ENCODE measurements at regions not wholly inside any gene's neighbourhood (a gene's known extent, or its start where the extent isn't known, plus 50 kb on each side); places are given as distances from the start of the nearest gene placed in this dataset.

DNA sequence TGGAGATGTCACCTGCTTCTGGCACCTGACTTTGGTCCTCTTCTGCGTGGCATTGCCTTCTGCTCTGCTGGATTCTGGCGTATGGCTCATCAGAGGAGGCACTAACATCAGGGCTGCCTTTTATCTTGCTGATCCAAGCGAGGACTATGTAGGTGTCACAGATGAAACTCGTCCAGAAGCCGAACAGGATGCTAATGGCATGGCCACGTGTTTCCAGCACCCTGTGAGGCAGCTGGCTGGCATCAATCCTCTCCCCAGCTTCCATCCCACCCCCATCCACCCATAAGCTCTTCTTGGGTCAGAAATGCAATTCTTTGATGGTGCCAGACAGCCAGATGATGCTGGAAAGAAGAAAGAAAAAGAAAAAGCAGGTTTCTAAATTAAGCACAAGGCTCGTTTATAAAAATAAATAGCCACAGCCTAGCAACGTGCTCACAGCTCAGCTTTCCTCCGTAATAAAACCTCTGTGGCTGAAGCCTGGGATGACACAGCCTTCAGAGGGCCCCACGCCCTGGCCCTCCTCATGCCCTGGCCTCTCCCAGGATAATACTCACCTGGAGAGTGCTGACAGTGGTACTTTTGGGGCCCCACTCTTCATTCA is 212.9 kb upstream of the SERP2 start:
- H2BK12ac ChIP-seq (ENCODE audit: insufficient read length, low read depth, low read length) = no peak overlapping the region
- H2BK15ac ChIP-seq (ENCODE audit: low read depth, low read length) = no peak overlapping the region
- Mint-ChIP-seq H3K27me3 (ENCODE audit: low read depth) (peaks cover 2% of the 10 kb centered on the region), H3K27ac (no peak overlapping the region), H3K36me3 (ENCODE audit: insufficient read depth in 1 of 3, low read depth in 3 of 3) (no peaks in the 10 kb centered on the region), H3K4me1 (peaks cover 6 to 7% of the 10 kb centered on the region in 2 experiments), H3K9me3 (no peaks in the 10 kb centered on the region), H3K4me3 (no peak overlapping the region)
- no peaks in the 10 kb centered on the region for H3K4me1 ChIP-seq (ENCODE audit: insufficient read depth, low read length)
- H4K8ac ChIP-seq (replicated peaks; ENCODE audit: insufficient read length, low read depth, low read length) = no peak overlapping the region
- no peak overlapping the region for H3K4ac ChIP-seq (ENCODE audit: low read depth, low read length)
- no peak overlapping the region for H3K14ac ChIP-seq (ENCODE audit: insufficient read depth, low read length)
- H3K56ac ChIP-seq (ENCODE audit: insufficient read length, low read depth, low read length) = no peak overlapping the region
- no peak overlapping the region for H4K5ac ChIP-seq (ENCODE audit: insufficient read length, low read depth, low read length)
- H2AFZ ChIP-seq (ENCODE audit: low read length) = no peak overlapping the region
- H3K4me2 ChIP-seq (ENCODE audit: insufficient read depth, insufficient read length, low read length) = no peak overlapping the region
- H3K27ac ChIP-seq (ENCODE audit: insufficient read length, low read depth, low read length) = no peak overlapping the region
- no peak overlapping the region for H2BK20ac ChIP-seq (ENCODE audit: low read depth, low read length, poor library complexity, severe bottlenecking)
- H3K18ac ChIP-seq (ENCODE audit: insufficient read length, low read depth, low read length) = no peak overlapping the region
- no peak for DNase-seq
- H2AK5ac ChIP-seq (ENCODE audit: insufficient read length, low read length) = no peak overlapping the region
- H3K79me1 ChIP-seq (ENCODE audit: insufficient read depth, low read depth, low read length, poor library complexity, severe bottlenecking) = no peaks in the 10 kb centered on the region
- no peaks in the 10 kb centered on the region for H3K9me3 ChIP-seq (ENCODE audit: control insufficient read depth, low read depth, low read length)
- no peaks in the 10 kb centered on the region for H4K20me1 ChIP-seq (ENCODE audit: control insufficient read depth, insufficient read depth, insufficient read length)
- TF ChIP-seq, protein P1, sequence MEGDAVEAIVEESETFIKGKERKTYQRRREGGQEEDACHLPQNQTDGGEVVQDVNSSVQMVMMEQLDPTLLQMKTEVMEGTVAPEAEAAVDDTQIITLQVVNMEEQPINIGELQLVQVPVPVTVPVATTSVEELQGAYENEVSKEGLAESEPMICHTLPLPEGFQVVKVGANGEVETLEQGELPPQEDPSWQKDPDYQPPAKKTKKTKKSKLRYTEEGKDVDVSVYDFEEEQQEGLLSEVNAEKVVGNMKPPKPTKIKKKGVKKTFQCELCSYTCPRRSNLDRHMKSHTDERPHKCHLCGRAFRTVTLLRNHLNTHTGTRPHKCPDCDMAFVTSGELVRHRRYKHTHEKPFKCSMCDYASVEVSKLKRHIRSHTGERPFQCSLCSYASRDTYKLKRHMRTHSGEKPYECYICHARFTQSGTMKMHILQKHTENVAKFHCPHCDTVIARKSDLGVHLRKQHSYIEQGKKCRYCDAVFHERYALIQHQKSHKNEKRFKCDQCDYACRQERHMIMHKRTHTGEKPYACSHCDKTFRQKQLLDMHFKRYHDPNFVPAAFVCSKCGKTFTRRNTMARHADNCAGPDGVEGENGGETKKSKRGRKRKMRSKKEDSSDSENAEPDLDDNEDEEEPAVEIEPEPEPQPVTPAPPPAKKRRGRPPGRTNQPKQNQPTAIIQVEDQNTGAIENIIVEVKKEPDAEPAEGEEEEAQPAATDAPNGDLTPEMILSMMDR (conservative IDR thresholded peaks at IDR 0.05) = no peak
- no peak overlapping the region for H3T11ph ChIP-seq (ENCODE audit: low read length)
- H4K91ac ChIP-seq (ENCODE audit: insufficient read length, low read depth, low read length) = no peak overlapping the region
- H3K23ac ChIP-seq (ENCODE audit: insufficient read length, low read depth, low read length) = no peak overlapping the region
- H3K9ac ChIP-seq (ENCODE audit: extremely low read depth, insufficient read length, low read length) = no peak overlapping the region
- H2BK120ac ChIP-seq (ENCODE audit: low read depth, low read length, poor library complexity, severe bottlenecking) = no peak overlapping the region
- no CpG with 5 or more reads among the region's 10 CpGs for WGBS (ENCODE audit: extremely low coverage, insufficient read length, low lambda C conversion rate)
- no peaks in the 10 kb centered on the region for H3K27me3 ChIP-seq (ENCODE audit: insufficient read depth, low read length)
- no peaks in the 10 kb centered on the region for H3K23me2 ChIP-seq (ENCODE audit: insufficient read length, low read depth, low read length, poor library complexity, severe bottlenecking)
- H2BK5ac ChIP-seq (ENCODE audit: insufficient read length, low read length) = no peak overlapping the region
- no peaks in the 10 kb centered on the region for H3K79me2 ChIP-seq (ENCODE audit: insufficient read depth, low read length)

All from H9 (cell line).